A549 (cell line): ENCODE measurements at regions not wholly inside any gene's neighbourhood (a gene's known extent, or its start where the extent isn't known, plus 50 kb on each side); places are given as distances from the start of the nearest gene placed in this dataset.

Experiments used
- ATAC-seq, 2 experiments: fragments of 200-7000 bp in 1 of 2; fragments of >200 bp in 1 of 2; cut with Nextera tagmentation in 1 of 2; cut with Tn5 transposase in 1 of 2; 3 replicates each; pipeline versions ENCODE4 v1.8.0 to v1.9.1; 2018 to 2020; ENCODE audit warnings: mild to moderate bottlenecking in 1 of 2, moderate library complexity in 1 of 2
- CTCF ChIA-PET: fragments of 300-600 bp; sonication (Branson Sonifier 250); formaldehyde crosslinking; extraction: SDS; loops from one replicate; lab custom pipeline; 2021; ENCODE audit warnings: antibody characterized with exemption, inconsistent platforms; lab: Yijun Ruan, JAX
- POLR2A ChIA-PET: fragments of 350-600 bp; formaldehyde crosslinking; extraction: SDS; loops from one replicate; lab custom pipeline; 2021; ENCODE audit warnings: antibody characterized with exemption, inconsistent platforms; lab: Yijun Ruan, JAX
- DNase-seq, 2 experiments: peaks; one replicate each; pipeline versions ENCODE4 v3.0.0 to v3.0.0-alpha.2; 2011 to 2016; ENCODE audit warnings: low read depth in 1 of 2, low spot score in 1 of 2
- FAIRE-seq: peaks from 2 replicates; lab custom pipeline; 2011; peaks lifted over from hg19 to GRCh38; lab: Jason Lieb, UNC
- H3K27ac ChIP-seq, 2 experiments: fragments of >200 bp; sonication (Bioruptor Twin); formaldehyde crosslinking; 3 replicates each; pipeline ENCODE4 v1.5.1; 2016 to 2017
- H3K4me1 ChIP-seq: fragments of >200 bp; sonication (Bioruptor Twin); formaldehyde crosslinking; 3 replicates; pipeline ENCODE4 v1.6.1; 2016
- H3K4me2 ChIP-seq: fragments of >200 bp; sonication (Bioruptor Twin); formaldehyde crosslinking; 3 replicates; pipeline ENCODE4 v1.6.1; 2016
- H3K4me3 ChIP-seq: fragments of >200 bp; sonication (Bioruptor Twin); formaldehyde crosslinking; 3 replicates; pipeline ENCODE4 v1.5.1; 2016
- H3K9me3 ChIP-seq: fragments of >200 bp; sonication (Bioruptor Twin); formaldehyde crosslinking; 3 replicates; pipeline ENCODE4 v1.6.1; 2016
- BCL3 ChIP-seq: fragments of >200 bp; sonication (Bioruptor Twin); formaldehyde crosslinking; IDR thresholded peaks from 3 replicates; pipeline ENCODE4 v1.6.1; 2016
- CBX8 ChIP-seq: fragments of 200-600 bp; sonication (generic); IDR thresholded peaks from 2 replicates; pipeline ENCODE4 v1.6.1; 2016
- CEBPB ChIP-seq, 2 experiments: fragments of >200 bp in 1 of 2; sonication (Bioruptor Twin) in 1 of 2; formaldehyde crosslinking in 1 of 2; IDR thresholded peaks; 2 replicates each; pipeline ENCODE4 v1.6.1; 2012 to 2016
- EHMT2 ChIP-seq: fragments of 200-600 bp; sonication (generic); IDR thresholded peaks from 2 replicates; pipeline ENCODE4 v1.6.1; 2016; ENCODE audit warnings: antibody characterized with exemption, low read depth, mild to moderate bottlenecking, moderate library complexity
- ELK1 ChIP-seq: fragments of 150-350 bp; IDR thresholded peaks from 2 replicates; pipeline ENCODE4 v1.6.1; 2014; ENCODE audit warnings: low read depth, mild to moderate bottlenecking, low read length
- ESRRA ChIP-seq: fragments of 150-350 bp; IDR thresholded peaks from 2 replicates; pipeline ENCODE4 v1.6.1; 2014; ENCODE audit warnings: mild to moderate bottlenecking, low read length, borderline replicate concordance
- GATA3 ChIP-seq: IDR thresholded peaks from 2 replicates; pipeline ENCODE4 v1.6.1; 2012; ENCODE audit warnings: borderline replicate concordance
- HES2 ChIP-seq: fragments of >200 bp; sonication (Bioruptor Twin); formaldehyde crosslinking; IDR thresholded peaks from 2 replicates; pipeline ENCODE4 v1.6.1; 2016
- HOXA7 ChIP-seq: fragments of 250-450 bp; sonication (Bioruptor Pico); IDR thresholded peaks from 2 replicates; pipeline ENCODE4 v1.5.0; 2020; ENCODE audit warnings: mild to moderate bottlenecking, moderate library complexity
- HOXB13 ChIP-seq: fragments of 250-450 bp; sonication (Bioruptor Pico); IDR thresholded peaks from 2 replicates; pipeline ENCODE4 v1.5.0; 2020; ENCODE audit warnings: low read depth, mild to moderate bottlenecking, moderate library complexity
- MAFK ChIP-seq: fragments of 450-650 bp; IDR thresholded peaks from 2 replicates; pipeline ENCODE4 v1.6.1; 2014; ENCODE audit not compliant: partially characterized antibody
- MAZ ChIP-seq: fragments of 150-350 bp; IDR thresholded peaks from 2 replicates; pipeline ENCODE4 v1.6.1; 2014; ENCODE audit warnings: antibody characterized with exemption, low read depth, low read length, borderline replicate concordance
- NFE2L2 ChIP-seq: fragments of 150-350 bp; conservative IDR thresholded peaks from 2 replicates; pipeline ENCODE4 v1.6.1; 2014; ENCODE audit warnings: low read length
- PBX3 ChIP-seq: IDR thresholded peaks from 2 replicates; pipeline ENCODE4 v1.6.1; 2012
- POLR2AphosphoS2 ChIP-seq: conservative IDR thresholded peaks from 2 replicates; pipeline ENCODE4 v1.6.1; 2012; ENCODE audit warnings: low read length, improper control_type of control experiment, inconsistent platforms
- RFX5 ChIP-seq: fragments of 450-650 bp; IDR thresholded peaks from 2 replicates; pipeline ENCODE4 v1.7.1; 2014; ENCODE audit warnings: antibody characterized with exemption, mild to moderate bottlenecking, moderate library complexity
- USF2 ChIP-seq: fragments of 450-650 bp; IDR thresholded peaks from 2 replicates; pipeline ENCODE4 v1.6.1; 2014; ENCODE audit warnings: antibody characterized with exemption
- ZSCAN20 ChIP-seq: fragments of 250-450 bp; sonication (Bioruptor Pico); IDR thresholded peaks from 2 replicates; pipeline ENCODE4 v1.8.0; 2022; ENCODE audit warnings: mild to moderate bottlenecking, moderate library complexity
- WGBS: methylation state at CpG from one replicate; pipeline ENCODE4 v1.1.6; 2017; ENCODE audit errors: missing lambda C conversion rate; 5-methylcytosine and 5-hydroxymethylcytosine counted together

GRCh38 chr3:146832857-146833458, 227.8 kb upstream of the PLSCR5 start:
- no peak for DNase-seq
- Histone ChIP-seq H3K4me2 (no peak overlapping the region), H3K4me1 (no peaks in the 10 kb centered on the region), H3K27ac (no peak overlapping the region), H3K4me3 (no peak overlapping the region), H3K9me3 (no peaks in the 10 kb centered on the region)
- no peak for TF ChIP-seq ESRRA
- TF ChIP-seq EHMT2: no peak
- TF ChIP-seq HOXB13 (CRISPR knock-in tag): no peak
- TF ChIP-seq CEBPB (IDR thresholded peaks at IDR 0.05): no peak
- TF ChIP-seq HES2: no peak
- peak; percentile 59 for TF ChIP-seq MAFK
- WGBS: 6% methylated on average over 5 of the region's 5 CpGs
- POLR2A ChIA-PET: no interaction called here
- no peak for ATAC-seq
- FAIRE-seq: no peak
- CTCF ChIA-PET: no interaction called here

GRCh38 chr3:146831659-146832058, 226.5 kb upstream of the PLSCR5 start:
- 10% methylated on average over 1 of the region's 1 CpG for WGBS
- DNase-seq (no peak), FAIRE-seq (no peak), ATAC-seq (no peak)
- Histone ChIP-seq H3K4me1 (no peaks in the 10 kb centered on the region), H3K9me3 (no peaks in the 10 kb centered on the region), H3K27ac (no peak overlapping the region), H3K4me2 (no peak overlapping the region), H3K4me3 (no peak overlapping the region)
- ChIA-PET POLR2A (no interaction called here), CTCF (no interaction called here)
- TF ChIP-seq BCL3 (no peak), MAFK (peak; percentile 45), MAZ (no peak)

GRCh38 chr3:146830231-146830630, 225.1 kb upstream of the PLSCR5 start:
- Histone ChIP-seq H3K27ac (no peak overlapping the region), H3K4me3 (no peak overlapping the region), H3K4me2 (no peak overlapping the region), H3K9me3 (no peaks in the 10 kb centered on the region), H3K4me1 (no peaks in the 10 kb centered on the region)
- FAIRE-seq: no peak
- no peak for DNase-seq
- ChIA-PET CTCF (no interaction called here), POLR2A (no interaction called here)
- no peak for ATAC-seq
- no peak for TF ChIP-seq PBX3
- TF ChIP-seq RFX5: no peak
- no peak for TF ChIP-seq CBX8
- TF ChIP-seq EHMT2: no peak
- no peak for TF ChIP-seq NFE2L2
- TF ChIP-seq USF2: no peak
- TF ChIP-seq HOXA7 (CRISPR knock-in tag): no peak
- no peak for TF ChIP-seq ELK1
- TF ChIP-seq GATA3: no peak
- no peak for TF ChIP-seq MAZ
- no peak for TF ChIP-seq POLR2AphosphoS2
- TF ChIP-seq ZSCAN20 (CRISPR knock-in tag): no peak
